Keratinocyte (primary cell): ENCODE measurements at regions not wholly inside any gene's neighbourhood (a gene's known extent, or its start where the extent isn't known, plus 50 kb on each side); places are given as distances from the start of the nearest gene placed in this dataset.

Experiments used
- CTCF ChIP-seq, 3 experiments: IDR thresholded peaks in 1 of 3; conservative IDR thresholded peaks in 1 of 3; optimal IDR thresholded peaks in 1 of 3; 2 replicates in 2 of 3; 3 replicates in 1 of 3; pipeline versions ENCODE3 to v1.5.1; 2011; ENCODE audit warnings: low read length in 3 of 3, mild to moderate bottlenecking in 3 of 3, moderate library complexity in 2 of 3, control low read depth in 1 of 3, inconsistent platforms in 1 of 3; ENCODE audit not compliant: insufficient read depth in 2 of 3; ENCODE audit errors: extremely low read depth in 1 of 3
- EZH2 ChIP-seq: IDR thresholded peaks from one replicate; pipeline ENCODE4 v1.6.1; 2012; ENCODE audit warnings: inconsistent platforms, mild to moderate bottlenecking, low read length, moderate library complexity

- TF ChIP-seq EZH2 (no peak), CTCF (optimal IDR thresholded peaks at IDR 0.05 in 1 of 3, IDR thresholded peaks at IDR 0.05 in 1 of 3, conservative IDR thresholded peaks at IDR 0.05 in 1 of 3; ENCODE audit: extremely low read depth in 1 of 3, insufficient read depth in 2 of 3, low read length in 3 of 3) (no peak)
Measured at GRCh38 chr5:7075470-7075869, 320.5 kb upstream of the ADCY2 start.
